ENCODE measurements at regions not wholly inside any gene's neighbourhood (a gene's known extent, or its start where the extent isn't known, plus 50 kb on each side); places are given as distances from the start of the nearest gene placed in this dataset.
"Not testable (repeated sequence)": the region's sequence is repeated elsewhere in the genome, so short reads cannot be mapped to it uniquely, and the experiment has no call there.

GRCh38 chr2:87431051-87431450, 316.8 kb upstream of the PLGLB2 start:
- not testable (repeated sequence) for DNase-seq (ENCODE audit: low spot score)

- DNase-seq (ENCODE audit: low spot score) = not testable (repeated sequence)
Observed at GRCh38 chr2:87432711-87433453, 315.0 kb upstream of the PLGLB2 start.

- not testable (repeated sequence) for DNase-seq (ENCODE audit: low spot score)
Observed at GRCh38 chr2:87436007-87436406, 311.9 kb upstream of the PLGLB2 start.

- DNase-seq (ENCODE audit: low spot score) = not testable (repeated sequence)
Observed at GRCh38 chr2:87437701-87438260, 310.1 kb upstream of the PLGLB2 start.

DNA sequence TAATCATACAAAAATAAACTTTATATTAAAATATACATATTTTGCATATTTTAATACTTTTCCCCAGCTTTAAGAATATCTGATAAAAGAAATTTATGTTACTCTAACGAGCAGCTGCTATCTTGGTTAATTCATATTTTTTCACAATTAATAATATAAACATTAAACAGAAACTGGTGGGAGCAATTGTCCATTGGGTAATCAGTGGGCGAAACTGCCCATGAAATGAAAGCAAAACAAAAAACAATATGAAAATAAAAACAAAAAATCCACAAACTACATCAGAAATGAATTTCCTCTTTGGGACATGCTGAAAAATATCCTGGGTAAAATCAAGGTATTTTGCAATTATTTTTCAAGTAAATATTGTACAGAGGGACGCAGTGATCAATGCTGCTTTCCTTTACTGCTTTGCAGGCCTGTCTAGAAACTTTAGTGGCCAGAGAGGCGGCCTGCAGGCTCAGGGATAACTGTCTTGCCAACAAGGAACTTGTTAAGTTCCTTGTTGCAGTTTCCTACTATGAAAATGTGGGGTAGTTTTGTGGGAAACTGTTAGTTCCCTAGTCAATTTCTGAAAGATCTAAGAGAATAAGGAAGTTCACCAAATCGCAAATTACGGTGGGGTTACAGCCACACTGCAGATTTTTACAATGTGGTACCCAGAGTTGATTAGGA, 309.0 kb upstream of the PLGLB2 start:
- DNase-seq (ENCODE audit: low spot score) = not testable (repeated sequence)

- not testable (repeated sequence) for DNase-seq (ENCODE audit: low spot score)
Observed at GRCh38 chr2:87439617-87440204, 308.2 kb upstream of the PLGLB2 start.

DNA sequence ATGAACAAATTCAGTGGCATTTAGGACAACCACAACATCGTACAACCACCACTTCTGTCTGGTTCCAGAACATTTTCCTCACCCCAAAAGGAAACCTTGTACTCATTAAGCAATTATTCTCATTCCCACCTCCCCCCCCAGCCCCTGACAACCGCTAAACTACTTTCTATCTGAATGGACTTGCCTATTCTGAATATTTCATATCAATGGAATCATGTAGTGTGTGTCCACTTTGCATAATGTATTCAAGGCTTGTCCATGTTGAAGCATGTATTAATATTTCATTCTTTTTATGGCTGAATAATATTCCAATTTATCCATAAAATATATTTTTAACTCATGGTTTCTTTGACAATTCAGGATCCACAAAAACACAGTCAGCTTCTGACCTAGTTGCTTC, 307.2 kb upstream of the PLGLB2 start:
- DNase-seq (ENCODE audit: low spot score) = not testable (repeated sequence)

DNA sequence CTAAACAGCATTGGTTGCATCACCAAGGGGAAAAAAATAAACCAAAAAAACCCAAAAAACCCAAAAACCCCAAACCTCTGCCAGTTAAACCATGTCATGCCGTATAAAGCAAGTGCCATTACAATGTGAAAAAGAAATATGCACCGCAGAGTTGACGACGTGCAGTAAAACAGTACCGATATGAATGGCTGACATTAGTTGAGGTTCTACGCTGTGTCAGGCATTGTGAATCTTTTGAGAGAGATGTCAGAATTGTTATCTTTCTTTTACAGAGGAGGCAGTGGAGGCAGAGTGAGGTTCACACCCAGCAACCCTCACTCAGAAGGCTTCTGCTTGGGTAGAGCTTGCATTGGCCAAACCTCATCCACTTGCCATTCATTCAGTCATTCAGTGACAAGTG, 306.5 kb upstream of the PLGLB2 start:
- not testable (repeated sequence) for DNase-seq (ENCODE audit: low spot score)

DNA sequence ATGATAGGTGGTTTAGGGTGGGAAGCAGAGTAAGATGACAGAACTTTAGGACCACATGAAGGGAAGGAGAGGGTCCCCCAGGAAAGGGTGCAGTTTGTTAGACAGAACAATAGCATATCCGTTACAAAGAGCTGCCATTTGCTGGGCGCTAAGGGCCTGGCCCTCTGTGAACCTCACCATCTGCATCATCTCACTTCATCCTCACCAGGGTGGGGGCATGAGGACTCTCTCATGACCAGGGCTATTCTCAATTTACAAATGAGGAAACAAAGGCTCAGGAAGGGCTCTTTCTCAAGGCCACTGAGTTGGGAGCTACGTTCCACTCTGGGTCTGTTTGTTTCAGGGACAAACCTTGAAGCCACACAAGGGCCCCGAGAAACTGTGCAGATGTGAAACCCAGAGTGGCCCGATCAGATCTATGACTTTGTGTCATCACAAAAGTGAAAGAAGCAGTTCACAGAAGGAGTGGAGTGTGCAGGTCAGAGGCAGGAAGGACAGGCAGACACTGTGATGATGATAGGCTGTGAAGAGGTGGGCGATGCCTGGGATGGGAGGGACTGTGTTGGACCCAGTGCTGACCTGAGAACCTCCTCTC, 304.8 kb upstream of the PLGLB2 start:
- not testable (repeated sequence) for DNase-seq (ENCODE audit: low spot score)

- not testable (repeated sequence) for DNase-seq (ENCODE audit: low spot score)
Observed at GRCh38 chr2:87444951-87445350, 302.9 kb upstream of the PLGLB2 start.

DNA sequence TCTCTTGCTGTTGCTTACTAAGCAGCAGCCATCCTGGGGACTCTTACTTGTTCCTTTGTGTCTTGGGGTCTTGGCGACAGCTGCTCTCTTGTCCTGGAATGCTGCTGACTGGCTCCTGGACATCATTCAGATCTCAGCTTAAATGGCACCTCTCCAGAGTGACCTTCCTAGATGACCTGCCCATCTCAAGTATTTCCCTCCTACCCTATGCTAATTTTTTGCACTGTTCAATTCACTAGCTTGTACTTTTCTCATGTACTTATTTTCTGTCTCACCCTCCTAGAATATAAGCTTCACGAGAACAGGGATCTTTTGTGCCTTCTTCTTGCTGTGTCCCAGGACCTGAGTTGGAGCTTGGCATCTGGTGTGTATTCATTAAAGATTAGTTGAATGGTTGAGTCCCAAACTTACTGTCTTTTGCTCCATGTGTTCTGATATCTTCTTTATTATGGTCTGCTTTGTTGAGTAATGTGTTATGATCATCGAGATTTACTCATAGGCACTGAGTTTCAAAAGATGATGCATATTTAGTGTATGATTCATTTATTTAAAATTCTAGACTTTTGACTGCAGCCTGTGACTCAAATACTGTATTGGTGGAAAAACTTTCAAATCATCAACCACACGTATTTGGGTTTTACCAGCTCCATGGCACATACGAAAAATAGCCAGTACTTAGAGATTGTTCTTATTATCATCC, 302.1 kb upstream of the PLGLB2 start:
- DNase-seq (ENCODE audit: low spot score) = not testable (repeated sequence)

GRCh38 chr2:87446313-87446696, 301.6 kb upstream of the PLGLB2 start:
- DNase-seq (ENCODE audit: low spot score) = not testable (repeated sequence)

DNA sequence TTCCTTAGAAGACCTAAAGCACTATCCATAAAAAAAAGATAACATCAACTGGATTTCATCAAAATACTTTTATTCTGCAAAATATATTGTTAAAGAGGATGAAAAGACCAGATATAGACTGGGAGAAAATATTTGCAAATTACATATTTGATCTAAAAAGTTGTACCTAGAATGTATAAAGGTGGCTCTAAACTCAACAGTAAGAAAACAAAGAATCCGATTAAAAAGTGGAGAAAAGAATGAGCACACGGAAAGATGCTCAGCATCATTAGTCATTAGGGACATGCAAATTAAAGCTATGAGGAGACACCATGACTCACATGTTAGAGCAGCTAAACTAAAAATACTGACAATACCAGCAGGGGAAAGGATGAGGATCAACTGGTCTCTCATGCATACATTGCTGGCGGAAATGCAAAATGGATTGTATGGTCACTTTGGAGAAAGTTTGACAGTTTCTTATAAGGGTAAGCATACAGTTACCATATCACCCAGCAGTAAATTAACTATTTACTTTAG, 298.4 kb upstream of the PLGLB2 start:
- not testable (repeated sequence) for DNase-seq (ENCODE audit: low spot score)

- not testable (repeated sequence) for DNase-seq (ENCODE audit: low spot score)
Observed at GRCh38 chr2:87452193-87452592, 295.7 kb upstream of the PLGLB2 start.

DNA sequence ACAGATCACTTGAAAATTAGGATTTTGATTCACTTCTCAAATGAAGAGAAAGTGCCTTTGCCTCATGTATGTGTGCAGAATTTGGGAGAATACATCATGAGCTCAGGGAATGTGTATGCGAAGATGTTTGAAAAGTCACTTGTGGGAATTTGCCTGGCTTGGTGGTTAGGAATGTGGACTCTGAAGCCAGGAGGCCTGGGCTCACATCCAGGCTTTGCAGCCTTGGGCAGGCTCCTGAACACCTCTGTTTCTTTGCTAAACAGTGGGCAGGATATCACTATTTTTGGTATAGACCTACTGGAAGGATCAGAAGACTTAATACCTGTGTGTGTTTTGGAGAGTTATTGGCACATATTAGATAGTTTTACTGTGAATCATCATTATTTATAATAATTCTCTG, 295.0 kb upstream of the PLGLB2 start:
- DNase-seq (ENCODE audit: low spot score) = not testable (repeated sequence)

- not testable (repeated sequence) for DNase-seq (ENCODE audit: low spot score)
Observed at GRCh38 chr2:87453965-87454364, 293.9 kb upstream of the PLGLB2 start.

DNA sequence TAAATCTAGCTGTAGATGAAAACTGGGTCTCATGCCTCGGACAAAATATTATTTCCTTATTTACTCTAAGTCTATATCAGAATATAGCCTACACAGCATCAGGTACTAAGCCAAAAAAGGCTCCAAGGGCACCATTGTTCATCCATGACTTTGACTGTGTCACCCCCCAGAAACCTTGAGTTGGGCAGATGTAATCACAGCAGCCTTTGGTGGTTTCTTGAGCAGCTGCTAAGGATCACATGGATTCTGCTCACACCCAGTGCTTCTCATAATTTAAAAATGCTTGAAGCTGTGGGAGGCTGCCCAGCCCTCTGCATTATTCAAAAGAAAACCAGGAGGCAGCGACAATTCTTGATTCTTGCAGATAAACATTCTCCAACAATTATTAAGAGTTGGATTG, 293.5 kb upstream of the PLGLB2 start:
- not testable (repeated sequence) for DNase-seq (ENCODE audit: low spot score)

DNA sequence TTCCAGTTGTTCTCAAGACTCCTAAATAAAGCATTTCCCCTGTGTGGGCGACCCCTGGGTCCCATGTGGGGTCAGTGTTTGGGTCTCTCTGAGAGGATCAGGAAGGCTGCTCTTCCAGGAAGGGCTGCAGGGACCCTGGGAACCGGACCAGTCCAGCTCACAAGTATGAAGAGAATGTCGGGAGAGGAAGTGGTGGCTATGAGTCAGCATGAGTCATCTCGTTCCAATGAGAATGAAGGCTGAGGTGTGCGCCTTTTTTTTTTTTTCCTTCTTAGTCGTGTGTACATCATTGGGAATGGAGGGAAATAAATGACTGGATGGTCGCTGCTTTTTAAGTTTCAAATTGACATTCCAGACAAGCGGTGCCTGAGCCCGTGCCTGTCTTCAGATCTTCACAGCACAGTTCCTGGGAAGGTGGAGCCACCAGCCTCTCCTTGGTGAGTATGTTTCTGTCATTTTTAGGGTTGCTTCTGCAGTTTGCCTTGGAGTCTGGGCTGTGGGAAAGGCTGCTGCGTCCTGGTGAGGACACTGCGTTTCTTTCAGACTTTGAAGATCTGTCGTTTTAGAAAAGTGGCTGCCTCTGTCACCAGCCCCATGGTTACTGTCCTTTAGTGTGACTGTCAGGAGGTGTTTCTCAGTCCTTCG, 292.6 kb upstream of the PLGLB2 start:
- not testable (repeated sequence) for DNase-seq (ENCODE audit: low spot score)

GRCh38 chr2:87455854-87456249, 292.0 kb upstream of the PLGLB2 start:
- not testable (repeated sequence) for DNase-seq (ENCODE audit: low spot score)

GRCh38 chr2:87456477-87457128, 291.3 kb upstream of the PLGLB2 start:
- not testable (repeated sequence) for DNase-seq (ENCODE audit: low spot score)

All from germinal center (tissue), 1 donor.